ENCODE measurements at regions not wholly inside any gene's neighbourhood (a gene's known extent, or its start where the extent isn't known, plus 50 kb on each side); places are given as distances from the start of the nearest gene placed in this dataset.
A peak's percentile ranks its signal among the peaks of the same experiment; 100 is the strongest.

- TF ChIP-seq KDM6A (CRISPR knock-in tag; IDR thresholded peaks at IDR 0.05; ENCODE audit: low read depth) (0 out of 2 replicates have a peak, but pooled peaks have one; percentile 13), TARDBP (CRISPR knock-in tag; IDR thresholded peaks at IDR 0.05) (0 out of 2 replicates have a peak, but pooled peaks have one; percentile 20), REXO4 (CRISPR knock-in tag; IDR thresholded peaks at IDR 0.05; ENCODE audit: borderline replicate concordance) (no peak), E2F5 (CRISPR knock-in tag; conservative IDR thresholded peaks at IDR 0.05) (no peak), MEF2D (CRISPR knock-in tag; IDR thresholded peaks at IDR 0.05) (peak; percentile 100), ZNF253 (CRISPR knock-in tag; IDR thresholded peaks at IDR 0.05; ENCODE audit: borderline replicate concordance) (no peak), SYNCRIP (IDR thresholded peaks at IDR 0.05; ENCODE audit: insufficient read depth, low read depth, low read length) (no peak), HOXA3 (CRISPR knock-in tag; IDR thresholded peaks at IDR 0.05) (no peak), MAFK (conservative IDR thresholded peaks at IDR 0.05 in 1 of 2, IDR thresholded peaks at IDR 0.05 in 1 of 2; ENCODE audit: low read length in 2 of 2) (no peak), HNRNPL (IDR thresholded peaks at IDR 0.05; ENCODE audit: low read depth, low read length) (no peak), ZKSCAN5 (CRISPR knock-in tag; IDR thresholded peaks at IDR 0.05) (no peak), ZNF205 (CRISPR knock-in tag; IDR thresholded peaks at IDR 0.05) (no peak), ZNF33B (CRISPR knock-in tag; IDR thresholded peaks at IDR 0.05) (no peak), ZNF841 (CRISPR knock-in tag; IDR thresholded peaks at IDR 0.05; ENCODE audit: borderline replicate concordance) (no peak)
Observed at GRCh38 chr10:64573623-64574325, 1052.6 kb downstream of the REEP3 start (continued).

- H3K4me3 ChIP-seq (replicated peaks in 1 of 3; ENCODE audit: insufficient read depth in 1 of 3, low read depth in 2 of 3, low read length in 3 of 3) = no peak overlapping the region
- peaks cover 19% of the 10 kb centered on the region for H3K4me1 ChIP-seq (ENCODE audit: insufficient read depth, low read length)
- 47% methylated on average over 2 of the region's 2 CpGs for WGBS (ENCODE audit: low lambda C conversion rate)
- no peaks in the 10 kb centered on the region for H3K79me2 ChIP-seq (ENCODE audit: insufficient read depth, low read length)
- intact Hi-C loops (cut with micrococcal nuclease; ENCODE audit: unreplicated experiment) (no loop called here), in situ Hi-C loops (cut with HindIII; ENCODE audit: extremely low pct_ligation_motif_present, low pct_unique_long_range_greater_than_20kb) (no loop called here)
- FAIRE-seq (no peak), ATAC-seq (no peak; the same call in 2 of the 3 replicates), DNase-seq (ENCODE audit: low spot score) (no peak)
- H2AFZ ChIP-seq (ENCODE audit: low read length) = no peak overlapping the region
- H4K20me1 ChIP-seq (ENCODE audit: insufficient read depth, low read length) = no peaks in the 10 kb centered on the region
- peaks cover 2% of the 10 kb centered on the region; the same call in 1 of the 2 replicates for H3K9me3 ChIP-seq (ENCODE audit: low read length)
- ChIA-PET POLR2A (no interaction called here), CTCF (ENCODE audit: low intra/inter-chr PET ratio, low total read pairs) (no interaction called here)
- BruUV-seq (replicated peaks) = no TSS peak
- H3K9ac ChIP-seq (ENCODE audit: insufficient read depth, low read depth, low read length) = no peak overlapping the region
- no peaks in the 10 kb centered on the region for H3K36me3 ChIP-seq (replicated peaks in 1 of 2; ENCODE audit: control insufficient read depth in 1 of 2, insufficient read depth in 2 of 2, low read length in 2 of 2)
- no peaks in the 10 kb centered on the region for H3K27me3 ChIP-seq (ENCODE audit: control insufficient read depth in 1 of 2, insufficient read depth in 2 of 2, low read length in 2 of 2)
- no peak overlapping the region for H3K27ac ChIP-seq (ENCODE audit: extremely low read length, insufficient read depth, low read length)
- H3K4me2 ChIP-seq (ENCODE audit: low read depth, low read length) = no peak overlapping the region
- no peak for TF ChIP-seq TIGD3 (CRISPR knock-in tag; IDR thresholded peaks at IDR 0.05; ENCODE audit: borderline replicate concordance)
- TF ChIP-seq PBX3 (CRISPR knock-in tag; IDR thresholded peaks at IDR 0.05; ENCODE audit: borderline replicate concordance) = no peak
- TF ChIP-seq JUND (CRISPR knock-in tag; IDR thresholded peaks at IDR 0.05) = no peak
- no peak for TF ChIP-seq HOXA7 (CRISPR knock-in tag; IDR thresholded peaks at IDR 0.05)
- no peak for TF ChIP-seq ZNF563 (CRISPR knock-in tag; IDR thresholded peaks at IDR 0.05)
- TF ChIP-seq SNRNP70 (IDR thresholded peaks at IDR 0.05; ENCODE audit: low read depth, low read length) = no peak
- TF ChIP-seq ARID2 (CRISPR knock-in tag; IDR thresholded peaks at IDR 0.05; ENCODE audit: borderline replicate concordance) = no peak
- TF ChIP-seq ZNF484 (CRISPR knock-in tag; IDR thresholded peaks at IDR 0.05; ENCODE audit: borderline replicate concordance, low read depth) = no peak
- TF ChIP-seq SRY (CRISPR knock-in tag; IDR thresholded peaks at IDR 0.05) = no peak
Observed at GRCh38 chr10:64574371-64574770, 1053.2 kb downstream of the REEP3 start.

All from HepG2 (cell line).